ENCODE measurements at regions not wholly inside any gene's neighbourhood (a gene's known extent, or its start where the extent isn't known, plus 50 kb on each side); places are given as distances from the start of the nearest gene placed in this dataset.

- TF ChIP-seq POLR2A (IDR thresholded peaks at IDR 0.05; ENCODE audit: low read depth, low read length) (no peak), POLR2AphosphoS5 (IDR thresholded peaks at IDR 0.05; ENCODE audit: low read depth, low read length) (no peak), TAF1 (IDR thresholded peaks at IDR 0.05; ENCODE audit: borderline replicate concordance, low read depth, low read length) (no peak)
These were observed 328.0 kb upstream of the SOX2 start for GRCh38 chr3:181383760-181384159.
